ACC112 (cell line): ENCODE measurements at regions not wholly inside any gene's neighbourhood (a gene's known extent, or its start where the extent isn't known, plus 50 kb on each side); places are given as distances from the start of the nearest gene placed in this dataset.
"Not testable (repeated sequence)": the region's sequence is repeated elsewhere in the genome, so short reads cannot be mapped to it uniquely, and the experiment has no call there.

Experiments used
- H2AFZ ChIP-seq: fragments of 200-600 bp; sonication (generic); one replicate; pipeline ENCODE4 v1.6.0; 2017; ENCODE audit warnings: antibody characterized with exemption, low read length; ENCODE audit not compliant: unreplicated experiment
- H3K27ac ChIP-seq: fragments of 200-600 bp; sonication (generic); 2 replicates; pipeline ENCODE4 v1.5.1; 2014; ENCODE audit warnings: low read depth, mild to moderate bottlenecking, antibody characterized with exemption, low read length, moderate library complexity
- H3K27me3 ChIP-seq: fragments of 200-600 bp; sonication (generic); 2 replicates; pipeline ENCODE4 v1.6.1; 2014; ENCODE audit warnings: mild to moderate bottlenecking, antibody characterized with exemption, low read length, moderate library complexity, mixed read lengths; ENCODE audit not compliant: insufficient read depth
- H3K36me3 ChIP-seq: fragments of 200-600 bp; sonication (generic); 2 replicates; pipeline ENCODE4 v1.6.1; 2016; ENCODE audit warnings: mild to moderate bottlenecking, antibody characterized with exemption, low read length, moderate library complexity, mixed read lengths; ENCODE audit not compliant: insufficient read depth
- H3K4me1 ChIP-seq: fragments of 200-600 bp; sonication (generic); one replicate; pipeline ENCODE4 v1.6.1; 2016; ENCODE audit warnings: low read length, mixed read lengths; ENCODE audit not compliant: insufficient read depth, unreplicated experiment, control insufficient read depth
- H3K4me3 ChIP-seq: fragments of 200-600 bp; sonication (generic); 2 replicates; pipeline ENCODE4 v1.5.1; 2014; ENCODE audit warnings: mild to moderate bottlenecking, low read depth, low read length
- H3K79me2 ChIP-seq: fragments of 200-600 bp; sonication (generic); one replicate; pipeline ENCODE4 v1.6.0; 2016; ENCODE audit warnings: low read length; ENCODE audit not compliant: control insufficient read depth, unreplicated experiment, insufficient read depth

DNA sequence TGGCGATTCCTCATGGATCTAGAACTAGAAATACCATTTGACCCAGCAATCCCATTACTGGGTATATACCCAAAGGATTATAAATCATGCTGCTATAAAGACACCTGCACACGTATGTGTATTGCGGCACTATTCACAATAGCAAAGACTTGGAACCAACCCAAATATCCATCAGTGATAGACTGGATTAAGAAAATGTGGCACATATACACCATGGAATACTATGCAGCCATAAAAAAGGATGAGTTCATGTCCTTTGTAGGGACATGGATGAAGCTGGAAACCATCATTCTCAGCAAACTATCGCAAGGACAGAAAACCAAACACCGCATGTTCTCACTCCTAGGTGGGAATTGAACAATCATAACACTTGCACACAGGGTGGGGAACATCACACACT, 239.1 kb downstream of the SHQ1 start:
- H3K4me3 ChIP-seq, H3K36me3 ChIP-seq, H3K4me1 ChIP-seq, H3K79me2 ChIP-seq, H3K27ac ChIP-seq, H2AFZ ChIP-seq: not testable (repeated sequence)
- H3K27me3 ChIP-seq = peaks cover 35% of the 10 kb centered on the region

- H2AFZ ChIP-seq = no peak overlapping the region
- no peaks in the 10 kb centered on the region for H3K36me3 ChIP-seq
- H3K4me3 ChIP-seq = no peak overlapping the region
- no peak overlapping the region for H3K27ac ChIP-seq
- H3K79me2 ChIP-seq = no peaks in the 10 kb centered on the region
- no peaks in the 10 kb centered on the region for H3K4me1 ChIP-seq
- H3K27me3 ChIP-seq = peaks cover 61% of the 10 kb centered on the region
These were observed 242.0 kb downstream of the SHQ1 start for GRCh38 chr3:72606005-72606800.

- no peaks in the 10 kb centered on the region for H3K79me2 ChIP-seq
- no peak overlapping the region for H3K4me3 ChIP-seq
- H3K27ac ChIP-seq = no peak overlapping the region
- no peak overlapping the region for H2AFZ ChIP-seq
- no peaks in the 10 kb centered on the region for H3K4me1 ChIP-seq
- peaks cover 72% of the 10 kb centered on the region for H3K27me3 ChIP-seq
- H3K36me3 ChIP-seq = no peaks in the 10 kb centered on the region
These were observed 243.9 kb downstream of the SHQ1 start for GRCh38 chr3:72604328-72604727.

DNA sequence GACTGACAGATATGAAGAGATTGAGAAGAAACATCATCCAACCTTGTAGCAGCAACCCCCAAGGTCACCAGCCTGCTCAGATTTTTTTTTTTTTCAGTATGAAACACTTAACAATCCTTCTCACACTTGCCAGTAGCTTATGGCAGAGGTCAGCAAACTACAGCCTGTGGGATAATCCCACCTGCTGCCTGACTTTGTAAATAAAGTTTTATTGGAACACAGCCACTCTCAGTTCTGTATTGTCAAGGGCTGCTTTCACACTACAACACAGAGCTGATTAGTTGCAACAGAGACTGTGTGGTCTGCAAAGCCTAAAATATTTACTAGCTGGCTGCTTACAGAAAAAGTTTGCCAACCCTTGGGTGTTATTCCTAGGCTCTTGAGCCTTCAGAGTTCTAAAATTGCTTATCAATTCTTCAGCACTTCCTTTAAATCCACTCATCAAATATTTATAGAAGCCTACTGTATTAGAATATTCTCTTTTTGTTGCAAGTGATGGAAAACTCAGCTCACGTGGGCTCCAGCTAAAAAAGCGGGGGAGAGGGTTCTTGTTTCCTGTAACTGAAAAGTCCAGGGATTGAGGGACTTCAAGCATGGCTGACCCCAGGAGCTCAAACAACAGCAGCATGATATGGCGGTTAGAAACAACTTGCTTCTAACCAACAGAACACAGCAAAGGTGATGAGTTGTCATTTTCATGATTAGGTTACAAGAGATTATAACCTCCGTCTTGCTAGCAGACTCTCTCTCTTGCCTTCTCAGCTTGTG, 246.1 kb downstream of the SHQ1 start:
- Histone ChIP-seq H2AFZ (no peak overlapping the region), H3K4me3 (no peak overlapping the region), H3K27ac (no peak overlapping the region), H3K27me3 (peaks cover 64% of the 10 kb centered on the region), H3K36me3 (no peaks in the 10 kb centered on the region), H3K4me1 (no peaks in the 10 kb centered on the region), H3K79me2 (no peaks in the 10 kb centered on the region)

DNA sequence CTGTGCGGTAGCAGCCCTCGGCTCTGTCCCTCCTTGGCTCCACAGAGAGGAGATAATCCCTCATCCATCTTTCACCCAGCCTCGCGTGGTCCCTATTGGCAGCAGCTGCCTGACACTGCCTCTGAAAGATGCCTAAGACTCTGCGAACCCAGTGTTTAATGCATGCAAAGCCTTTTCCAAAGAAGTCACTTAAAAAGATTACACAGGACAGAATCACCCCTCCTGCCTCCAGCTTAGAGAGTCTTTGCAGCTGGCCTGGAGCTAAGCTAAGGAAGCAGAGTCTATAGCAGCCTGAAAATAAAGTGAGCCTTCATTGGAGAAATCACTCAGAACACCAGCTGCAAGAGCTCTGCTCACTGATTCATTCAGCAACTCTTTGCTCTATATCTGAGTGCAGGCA, 247.2 kb downstream of the SHQ1 start:
- Histone ChIP-seq H2AFZ (no peak overlapping the region), H3K4me1 (no peaks in the 10 kb centered on the region), H3K27ac (no peak overlapping the region)

DNA sequence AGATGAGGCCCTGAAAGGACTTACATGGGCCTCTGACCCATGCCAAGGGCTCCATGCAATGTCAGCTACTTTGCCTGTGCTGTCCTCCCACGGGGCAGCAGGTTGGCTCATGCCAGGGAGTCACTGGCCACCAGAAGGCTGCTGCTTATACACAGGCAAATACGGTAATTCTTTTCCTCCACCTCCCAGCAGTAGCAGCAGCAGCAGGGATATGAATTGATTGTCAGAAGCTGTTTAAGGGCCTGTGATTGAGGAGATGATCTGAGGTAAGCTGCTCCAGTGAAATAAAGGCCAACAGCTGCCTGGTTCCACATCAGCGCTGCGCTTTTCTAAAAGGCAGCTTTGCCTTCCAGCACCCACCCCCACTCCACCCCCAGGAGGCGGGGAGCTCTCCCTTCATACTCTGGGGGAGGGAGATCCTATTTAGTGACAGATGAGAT, 250.5 kb downstream of the SHQ1 start:
- Histone ChIP-seq H3K27me3 (peaks cover 39% of the 10 kb centered on the region), H3K36me3 (no peaks in the 10 kb centered on the region), H2AFZ (no peak overlapping the region), H3K4me1 (peaks cover 3% of the 10 kb centered on the region), H3K79me2 (no peaks in the 10 kb centered on the region), H3K27ac (no peak overlapping the region), H3K4me3 (no peak overlapping the region)

More for the DNA sequence above, 247.2 kb downstream of the SHQ1 start:
- Histone ChIP-seq H3K27me3 (peaks cover 61% of the 10 kb centered on the region), H3K36me3 (no peaks in the 10 kb centered on the region), H3K79me2 (no peaks in the 10 kb centered on the region), H3K4me3 (no peak overlapping the region)

DNA sequence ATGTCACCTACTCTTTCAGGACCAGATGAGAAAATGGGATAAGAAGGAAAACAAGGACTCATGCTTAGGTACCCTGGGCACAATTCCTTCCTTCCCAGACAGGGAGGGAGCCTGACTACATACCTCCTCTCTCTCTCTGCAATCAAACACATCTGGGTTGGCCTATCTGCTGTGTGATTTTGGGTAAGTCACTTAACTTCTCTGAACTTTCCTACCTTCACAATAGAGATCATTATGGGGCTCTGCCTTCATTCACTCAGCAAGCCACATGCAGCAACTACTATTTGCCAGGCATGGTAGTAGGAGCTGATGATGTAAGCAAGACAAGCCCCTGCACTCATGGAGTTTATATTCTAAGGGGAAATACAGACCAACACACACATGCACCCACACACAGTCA, 251.2 kb downstream of the SHQ1 start:
- Histone ChIP-seq H3K4me1 (peaks cover 6% of the 10 kb centered on the region), H3K27me3 (peaks cover 33% of the 10 kb centered on the region), H3K79me2 (no peaks in the 10 kb centered on the region), H3K27ac (no peak overlapping the region), H3K4me3 (no peak overlapping the region), H2AFZ (no peak overlapping the region), H3K36me3 (no peaks in the 10 kb centered on the region)

DNA sequence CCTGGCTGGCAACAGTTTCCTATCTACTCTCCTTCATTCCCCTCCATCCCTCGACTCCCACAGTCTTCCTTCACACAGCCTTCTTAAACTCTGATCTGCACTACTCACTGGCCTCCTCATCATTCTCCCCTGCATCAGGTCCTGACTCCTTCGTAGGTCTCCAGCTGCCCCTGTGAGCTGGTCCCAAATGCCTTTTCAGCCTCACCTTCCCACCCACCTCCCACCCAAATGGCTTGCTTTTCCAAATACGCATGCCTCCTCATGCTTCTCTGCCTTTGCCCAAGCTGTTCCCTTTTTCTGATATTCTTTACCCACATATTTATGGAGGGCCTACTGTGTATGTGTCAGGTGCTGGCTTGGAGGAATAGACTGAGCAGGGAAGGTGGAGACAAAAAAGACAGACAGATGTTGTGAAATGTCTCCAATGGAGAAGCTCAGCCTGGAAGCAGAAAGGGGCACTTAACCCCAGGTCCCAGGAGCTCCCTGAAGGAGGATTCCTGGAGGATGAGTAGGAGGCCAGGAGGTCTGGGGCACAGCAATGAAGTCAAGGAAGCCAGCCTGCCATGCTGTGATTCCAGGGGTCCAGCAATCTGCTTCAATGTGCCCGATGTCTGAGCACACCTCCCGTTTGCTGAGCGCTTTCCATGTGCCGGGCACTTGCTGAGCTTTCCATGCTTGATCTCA, 252.2 kb downstream of the SHQ1 start:
- no peak overlapping the region for H3K4me3 ChIP-seq
- H3K27me3 ChIP-seq = peaks cover 23% of the 10 kb centered on the region
- no peaks in the 10 kb centered on the region for H3K79me2 ChIP-seq
- no peaks in the 10 kb centered on the region for H3K36me3 ChIP-seq
- no peak overlapping the region for H2AFZ ChIP-seq
- H3K27ac ChIP-seq = no peak overlapping the region
- peaks cover 16% of the 10 kb centered on the region for H3K4me1 ChIP-seq

DNA sequence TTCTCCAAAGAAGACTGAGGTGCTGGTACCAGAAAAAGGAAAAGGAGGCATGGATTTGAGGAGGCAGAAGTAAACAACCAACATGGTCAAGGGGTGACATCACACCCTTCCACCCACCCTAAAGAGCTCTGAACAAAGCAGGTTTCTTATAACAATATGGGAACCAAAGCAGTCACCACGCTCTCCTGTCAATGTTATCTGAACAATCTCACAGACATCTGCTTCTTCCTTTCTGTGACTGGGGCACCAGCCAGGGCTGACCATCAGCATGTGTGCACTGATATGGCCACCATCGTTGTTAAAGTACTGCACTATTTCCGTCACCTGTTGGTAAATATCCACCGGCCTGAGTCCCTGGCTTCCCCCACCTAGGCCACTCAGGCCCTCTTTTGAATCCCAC, 252.9 kb downstream of the SHQ1 start:
- Histone ChIP-seq H3K27ac (no peak overlapping the region), H3K4me3 (no peak overlapping the region), H2AFZ (no peak overlapping the region), H3K79me2 (no peaks in the 10 kb centered on the region), H3K27me3 (peaks cover 17% of the 10 kb centered on the region), H3K4me1 (peaks cover 17% of the 10 kb centered on the region), H3K36me3 (no peaks in the 10 kb centered on the region)

DNA sequence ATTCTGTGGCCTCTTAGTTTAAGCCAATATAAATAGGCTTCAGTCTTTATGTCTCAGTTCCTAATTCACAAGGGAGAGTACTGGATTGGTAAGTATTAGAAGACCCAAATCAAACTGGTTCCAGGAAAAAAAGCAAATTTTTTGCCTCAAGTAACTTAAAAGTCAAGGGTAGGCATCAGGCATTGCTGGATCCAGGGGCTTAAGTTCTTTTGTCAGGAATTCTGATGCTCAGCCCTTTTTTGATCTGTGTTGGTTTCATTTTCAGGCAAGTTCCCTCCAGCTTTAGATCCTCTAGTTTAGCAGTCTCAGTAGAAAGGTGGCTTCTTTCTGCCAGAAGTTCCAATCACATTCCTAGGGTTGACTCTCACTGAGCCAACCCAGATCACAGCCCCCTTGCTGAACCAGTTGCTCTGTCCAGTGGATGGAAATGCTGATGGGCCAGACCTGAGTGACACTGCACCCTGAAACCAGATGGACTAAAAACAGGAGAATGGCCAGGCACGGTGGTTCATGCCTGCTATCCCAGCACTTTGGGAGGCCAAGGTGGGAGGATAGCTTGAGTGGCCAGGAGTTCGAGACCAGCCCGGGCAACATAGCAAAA, 253.5 kb downstream of the SHQ1 start:
- peaks cover 17% of the 10 kb centered on the region for H3K4me1 ChIP-seq
- no peak overlapping the region for H2AFZ ChIP-seq
- H3K4me3 ChIP-seq = no peak overlapping the region
- H3K27ac ChIP-seq = no peak overlapping the region
- H3K36me3 ChIP-seq = no peaks in the 10 kb centered on the region
- peaks cover 10% of the 10 kb centered on the region for H3K27me3 ChIP-seq
- H3K79me2 ChIP-seq = no peaks in the 10 kb centered on the region
